K562 (cell line): ENCODE measurements at regions not wholly inside any gene's neighbourhood (a gene's known extent, or its start where the extent isn't known, plus 50 kb on each side); places are given as distances from the start of the nearest gene placed in this dataset.

Experiments used
- ATAC-seq: fragments of 200-7000 bp; cut with Tn5 transposase; 3 replicates; pipeline ENCODE4 v1.9.1; 2020; ENCODE audit warnings: moderate library complexity
- BruUV-seq: library from RNA; stranded (reverse); fragments of 400-500 nt; replicated peaks from 2 replicates; lab custom pipeline; 2021; lab: Mats Ljungman, UMichigan
- CTCF ChIA-PET: fragments of 300-600 bp; formaldehyde crosslinking; extraction: SDS; loops from one replicate; lab custom pipeline; 2021; ENCODE audit warnings: low intra/inter-chr PET ratio; lab: Yijun Ruan, JAX
- POLR2A ChIA-PET: fragments of 300-600, 350-650 bp; sonication (Branson Sonifier 250); formaldehyde crosslinking; extraction: SDS; loops from one replicate; lab custom pipeline; 2021; ENCODE audit warnings: antibody characterized with exemption, inconsistent platforms; lab: Yijun Ruan, JAX
- DNase-seq, 4 experiments: peaks; one replicate each; pipeline versions ENCODE4 v3.0.0 to v3.0.0-alpha.2; 2011 to 2018; ENCODE audit warnings: low spot score in 3 of 4, mixed read lengths in 3 of 4; ENCODE audit errors: extremely low read depth in 1 of 4
- FAIRE-seq: peaks from 2 replicates; lab custom pipeline; 2011; peaks lifted over from hg19 to GRCh38; lab: Jason Lieb, UNC
- H2AFZ ChIP-seq: 2 replicates; pipeline ENCODE4 v1.6.0; 2011; ENCODE audit warnings: low read depth, low read length, control low read depth, inconsistent platforms
- H3K27ac ChIP-seq: fragments of 200-600 bp; 3 replicates; pipeline ENCODE4 v1.8.0; 2011; ENCODE audit warnings: low read depth, mild to moderate bottlenecking, control low read depth, inconsistent platforms, low read length, moderate library complexity, mixed read lengths; ENCODE audit errors: extremely low read depth
- H3K27me3 ChIP-seq, 2 experiments: fragments of 300-600 bp in 1 of 2; 2 replicates in 1 of 2; 3 replicates in 1 of 2; pipeline versions ENCODE4 v1.6.0 to v1.8.0; 2011; ENCODE audit warnings: inconsistent platforms in 2 of 2, low read length in 2 of 2, mild to moderate bottlenecking in 1 of 2, mixed read lengths in 1 of 2, moderate library complexity in 1 of 2; ENCODE audit not compliant: control insufficient read depth in 2 of 2, insufficient read depth in 2 of 2
- H3K36me3 ChIP-seq: fragments of 300-600 bp; 3 replicates; pipeline ENCODE4 v1.8.0; 2011; ENCODE audit warnings: mild to moderate bottlenecking, low read length, inconsistent platforms; ENCODE audit not compliant: control insufficient read depth, insufficient read depth
- H3K4me1 ChIP-seq, 2 experiments: fragments of 200-600 bp in 1 of 2; replicated peaks in 1 of 2; 2 replicates in 1 of 2; 3 replicates in 1 of 2; pipeline versions ENCODE4 v1.5.1 to v1.8.0; 2011; ENCODE audit warnings: inconsistent platforms in 2 of 2, low read length in 2 of 2, mild to moderate bottlenecking in 1 of 2, mixed read lengths in 1 of 2, moderate library complexity in 1 of 2; ENCODE audit not compliant: control insufficient read depth in 2 of 2, insufficient read depth in 2 of 2
- H3K4me2 ChIP-seq: 2 replicates; pipeline ENCODE4 v1.6.1; 2011; ENCODE audit warnings: low read length, control low read depth, inconsistent platforms, mixed read lengths; ENCODE audit not compliant: insufficient read depth
- H3K4me3 ChIP-seq: fragments of 200-600 bp; sonication (generic), shearing (Covaris generic); 2 replicates; pipeline ENCODE4 v1.5.1; 2016; ENCODE audit warnings: control low read depth, inconsistent platforms
- H3K79me2 ChIP-seq: fragments of 200-600 bp; 3 replicates; pipeline ENCODE4 v1.8.0; 2011; ENCODE audit warnings: low read length, inconsistent platforms; ENCODE audit not compliant: control insufficient read depth, insufficient read depth
- H3K9ac ChIP-seq, 2 experiments: 2 replicates each; pipeline versions ENCODE4 v1.6.0 to v1.6.1; 2011; ENCODE audit warnings: low read depth in 2 of 2, low read length in 2 of 2, control low read depth in 1 of 2, inconsistent platforms in 1 of 2, mild to moderate bottlenecking in 1 of 2, mixed read lengths in 1 of 2; ENCODE audit not compliant: insufficient read depth in 1 of 2
- H3K9me1 ChIP-seq: one replicate; pipeline ENCODE4 v1.6.0; 2011; ENCODE audit warnings: inconsistent platforms, mild to moderate bottlenecking, low read length, moderate library complexity; ENCODE audit not compliant: control insufficient read depth, insufficient read depth
- H3K9me3 ChIP-seq: replicated peaks from 2 replicates; pipeline ENCODE4 v1.5.1; 2011; ENCODE audit warnings: low read depth, low read length, inconsistent platforms; ENCODE audit not compliant: control insufficient read depth, insufficient read depth
- H4K20me1 ChIP-seq: replicated peaks from 2 replicates; pipeline ENCODE4 v1.6.1; 2011; ENCODE audit warnings: low read length, inconsistent platforms, mixed read lengths; ENCODE audit not compliant: control insufficient read depth, insufficient read depth
- ATF4 ChIP-seq: fragments of 450-650 bp; formaldehyde crosslinking; IDR thresholded peaks from 2 replicates; pipeline ENCODE4 v1.4.0; 2022; ENCODE audit warnings: mild to moderate bottlenecking, moderate library complexity
- BRF1 ChIP-seq: IDR thresholded peaks from 3 replicates; pipeline ENCODE4 v1.6.1; 2011; ENCODE audit warnings: borderline replicate concordance, mild to moderate bottlenecking; ENCODE audit not compliant: insufficient read length; ENCODE audit errors: extremely low read depth
- GTF2A2 ChIP-seq: IDR thresholded peaks from 2 replicates; pipeline ENCODE4 v1.6.1; 2016; ENCODE audit warnings: mild to moderate bottlenecking, missing genetic modification characterization, missing compliant biosample characterization
- HBP1 ChIP-seq: fragments of 450-650 bp; formaldehyde crosslinking; IDR thresholded peaks from 2 replicates; pipeline ENCODE4 v1.4.0; 2022; ENCODE audit warnings: missing genetic modification characterization
- MCM5 ChIP-seq: fragments of 450-650 bp; IDR thresholded peaks from 2 replicates; pipeline ENCODE4 v1.6.1; 2016; ENCODE audit warnings: low read depth
- PRMT5 ChIP-seq: sonication (generic); formaldehyde crosslinking; IDR thresholded peaks from 2 replicates; pipeline ENCODE4 v1.5.0; 2020; ENCODE audit warnings: missing genetic modification reagents
- SETDB1 ChIP-seq: IDR thresholded peaks from one replicate; pipeline ENCODE4 v1.6.1; 2012; ENCODE audit warnings: low read length, control low read depth, inconsistent platforms
- ZFP30 ChIP-seq: fragments of 250-450 bp; sonication (Bioruptor Pico); IDR thresholded peaks from 2 replicates; pipeline ENCODE4 v1.8.0; 2022; ENCODE audit warnings: moderate library complexity, mild to moderate bottlenecking, inconsistent platforms, borderline replicate concordance
- ZNF3 ChIP-seq: fragments of 250-450 bp; sonication (Bioruptor Pico); IDR thresholded peaks from 2 replicates; pipeline ENCODE4 v1.5.0; 2021; ENCODE audit warnings: mild to moderate bottlenecking, moderate library complexity
- ZNF41 ChIP-seq: fragments of 250-450 bp; sonication (Bioruptor Pico); conservative IDR thresholded peaks from 2 replicates; pipeline ENCODE4 v1.4.0; 2020; ENCODE audit warnings: mild to moderate bottlenecking
- ZNF561 ChIP-seq: fragments of 450-650 bp; formaldehyde crosslinking; conservative IDR thresholded peaks from 2 replicates; pipeline ENCODE4 v1.4.0; 2020; ENCODE audit warnings: mild to moderate bottlenecking, moderate library complexity
- ZNF644 ChIP-seq: fragments of 200-800 bp; sonication (Bioruptor generic); IDR thresholded peaks from 2 replicates; pipeline ENCODE4 v1.6.1; 2016; ENCODE audit warnings: low read depth, missing genetic modification characterization, missing compliant biosample characterization
- ZNF717 ChIP-seq: fragments of 250-450 bp; sonication (Bioruptor Pico); IDR thresholded peaks from 2 replicates; pipeline ENCODE4 v1.5.0; 2021
- WGBS: fragments of 100-300 bp; shearing (Covaris generic); methylation state at CpG from one replicate; pipeline ENCODE4 v1.1.6; 2016; ENCODE audit warnings: low coverage, mixed read lengths; ENCODE audit not compliant: insufficient coverage; ENCODE audit errors: missing lambda C conversion rate; 5-methylcytosine and 5-hydroxymethylcytosine counted together
- in situ Hi-C: fragments of 300-500 bp; cut with MboI; formaldehyde crosslinking; loops from 4 replicates; pipeline ENCODE4 v1.15.0; 2018; ENCODE audit warnings: inconsistent platforms, mixed read lengths
- intact Hi-C: fragments of 100-400 bp; cut with micrococcal nuclease; formaldehyde crosslinking; loops from 2 replicates; pipeline ENCODE4 v1.14.2; 2022
- TF ChIP-seq, protein P1 (sequence below), 3 experiments: fragments of 200-800 bp in 1 of 3; fragments of 250-450 bp in 1 of 3; fragments of 450-650 bp in 1 of 3; sonication (Bioruptor Pico) in 1 of 3; sonication (Bioruptor generic) in 1 of 3; formaldehyde crosslinking in 1 of 3; IDR thresholded peaks; 2 replicates each; pipeline versions ENCODE4 v1.6.1 to v1.8.0; 2016 to 2022; ENCODE audit warnings: mild to moderate bottlenecking in 2 of 3, missing genetic modification characterization in 2 of 3, missing compliant biosample characterization in 1 of 3, moderate library complexity in 1 of 3

GRCh38 chr4:177123811-177124210, 185.9 kb upstream of the NEIL3 start (continued):
- TF ChIP-seq, protein P1, sequence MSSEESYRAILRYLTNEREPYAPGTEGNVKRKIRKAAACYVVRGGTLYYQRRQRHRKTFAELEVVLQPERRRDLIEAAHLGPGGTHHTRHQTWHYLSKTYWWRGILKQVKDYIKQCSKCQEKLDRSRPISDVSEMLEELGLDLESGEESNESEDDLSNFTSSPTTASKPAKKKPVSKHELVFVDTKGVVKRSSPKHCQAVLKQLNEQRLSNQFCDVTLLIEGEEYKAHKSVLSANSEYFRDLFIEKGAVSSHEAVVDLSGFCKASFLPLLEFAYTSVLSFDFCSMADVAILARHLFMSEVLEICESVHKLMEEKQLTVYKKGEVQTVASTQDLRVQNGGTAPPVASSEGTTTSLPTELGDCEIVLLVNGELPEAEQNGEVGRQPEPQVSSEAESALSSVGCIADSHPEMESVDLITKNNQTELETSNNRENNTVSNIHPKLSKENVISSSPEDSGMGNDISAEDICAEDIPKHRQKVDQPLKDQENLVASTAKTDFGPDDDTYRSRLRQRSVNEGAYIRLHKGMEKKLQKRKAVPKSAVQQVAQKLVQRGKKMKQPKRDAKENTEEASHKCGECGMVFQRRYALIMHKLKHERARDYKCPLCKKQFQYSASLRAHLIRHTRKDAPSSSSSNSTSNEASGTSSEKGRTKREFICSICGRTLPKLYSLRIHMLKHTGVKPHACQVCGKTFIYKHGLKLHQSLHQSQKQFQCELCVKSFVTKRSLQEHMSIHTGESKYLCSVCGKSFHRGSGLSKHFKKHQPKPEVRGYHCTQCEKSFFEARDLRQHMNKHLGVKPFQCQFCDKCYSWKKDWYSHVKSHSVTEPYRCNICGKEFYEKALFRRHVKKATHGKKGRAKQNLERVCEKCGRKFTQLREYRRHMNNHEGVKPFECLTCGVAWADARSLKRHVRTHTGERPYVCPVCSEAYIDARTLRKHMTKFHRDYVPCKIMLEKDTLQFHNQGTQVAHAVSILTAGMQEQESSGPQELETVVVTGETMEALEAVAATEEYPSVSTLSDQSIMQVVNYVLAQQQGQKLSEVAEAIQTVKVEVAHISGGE (CRISPR knock-in tag; IDR thresholded peaks at IDR 0.05): no peak
- no peak for TF ChIP-seq ZNF644
- no peak for TF ChIP-seq ZNF41 (CRISPR knock-in tag)
- TF ChIP-seq MCM5: no peak

DNA sequence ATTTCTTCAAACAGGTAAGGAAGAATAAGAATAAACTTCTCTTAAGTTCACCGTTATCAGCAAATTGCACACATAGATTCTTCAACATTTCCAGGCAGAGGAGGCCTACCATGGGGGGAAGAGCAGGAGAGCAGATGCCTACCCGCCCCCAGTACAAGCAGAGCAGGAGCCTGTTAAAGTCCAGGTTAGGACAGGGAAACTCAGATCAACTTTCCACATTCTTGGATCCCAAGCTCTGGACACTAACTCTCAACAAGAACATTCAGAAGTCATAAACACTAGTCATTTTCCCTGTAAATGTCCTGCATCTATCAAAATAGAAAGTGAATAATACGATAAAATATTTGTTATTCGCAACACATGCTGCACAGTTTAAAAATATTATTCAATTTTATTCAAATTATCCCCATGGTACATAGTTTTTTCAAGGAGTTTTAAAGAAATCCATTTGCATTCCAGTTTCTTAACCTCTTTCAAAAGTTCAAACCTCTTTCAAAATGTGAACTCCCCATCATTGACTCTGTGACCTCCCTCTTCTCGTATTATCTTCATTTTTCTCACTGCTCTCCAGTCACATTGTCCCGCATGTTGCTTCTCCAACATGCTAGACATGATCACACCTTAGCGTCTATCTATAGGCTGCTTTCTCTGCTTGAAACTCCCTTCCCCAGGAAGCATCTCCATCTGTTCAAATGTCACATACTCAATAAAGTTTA, 185.2 kb upstream of the NEIL3 start:
- BruUV-seq: no TSS peak
- Histone ChIP-seq H3K4me3 (no peak overlapping the region), H3K36me3 (no peaks in the 10 kb centered on the region), H3K27ac (no peak overlapping the region), H3K79me2 (no peaks in the 10 kb centered on the region), H2AFZ (no peak overlapping the region), H3K9me3 (no peaks in the 10 kb centered on the region), H4K20me1 (no peaks in the 10 kb centered on the region), H3K4me1 (no peaks in the 10 kb centered on the region), H3K9ac (no peak overlapping the region), H3K9me1 (no peaks in the 10 kb centered on the region), H3K27me3 (no peaks in the 10 kb centered on the region), H3K4me2 (no peak overlapping the region)
- ATAC-seq (no peak), FAIRE-seq (no peak), DNase-seq (no peak)
- in situ Hi-C loops (no loop called here), intact Hi-C loops (no loop called here)
- ChIA-PET CTCF (no interaction called here), POLR2A (no interaction called here)
- WGBS: 3% methylated on average over 7 of the region's 7 CpGs
- TF ChIP-seq GTF2A2 (tag) (no peak), BRF1 (no peak), ZNF561 (no peak), SETDB1 (no peak), ZFP30 (no peak), ATF4 (CRISPR knock-in tag) (no peak), HBP1 (CRISPR knock-in tag) (no peak), PRMT5 (CRISPR knock-in tag) (no peak), ZNF717 (CRISPR knock-in tag) (no peak), ZNF3 (no peak)
